GM20000 (cell line): ENCODE measurements at regions not wholly inside any gene's neighbourhood (a gene's known extent, or its start where the extent isn't known, plus 50 kb on each side); places are given as distances from the start of the nearest gene placed in this dataset.

ENCODE experiments used
- DNase-seq: peaks from one replicate; pipeline ENCODE4 v3.0.0; 2012; ENCODE audit warnings: low spot score
- TF ChIP-seq, protein P1 (sequence below): IDR thresholded peaks from 2 replicates; pipeline ENCODE4 v1.5.1; 2012; ENCODE audit warnings: mild to moderate bottlenecking, control low read depth; ENCODE audit errors: extremely low read depth, missing control alignments

DNA sequence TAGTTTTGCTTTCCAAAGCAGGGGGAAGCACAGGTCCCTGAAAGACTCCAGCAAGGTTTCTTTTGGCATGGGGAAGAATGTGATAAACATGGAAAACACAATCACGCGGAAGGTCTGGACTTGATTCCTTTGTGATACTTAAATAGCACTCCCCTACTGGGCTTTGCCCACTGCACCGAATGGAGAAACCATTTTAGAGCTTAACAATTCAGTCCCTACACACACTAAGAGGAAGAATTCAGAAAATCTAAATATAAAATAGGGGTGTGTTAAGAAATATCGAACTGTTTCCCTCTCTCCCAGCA is 71.4 kb upstream of the NHSL1 start:
- TF ChIP-seq, protein P1, sequence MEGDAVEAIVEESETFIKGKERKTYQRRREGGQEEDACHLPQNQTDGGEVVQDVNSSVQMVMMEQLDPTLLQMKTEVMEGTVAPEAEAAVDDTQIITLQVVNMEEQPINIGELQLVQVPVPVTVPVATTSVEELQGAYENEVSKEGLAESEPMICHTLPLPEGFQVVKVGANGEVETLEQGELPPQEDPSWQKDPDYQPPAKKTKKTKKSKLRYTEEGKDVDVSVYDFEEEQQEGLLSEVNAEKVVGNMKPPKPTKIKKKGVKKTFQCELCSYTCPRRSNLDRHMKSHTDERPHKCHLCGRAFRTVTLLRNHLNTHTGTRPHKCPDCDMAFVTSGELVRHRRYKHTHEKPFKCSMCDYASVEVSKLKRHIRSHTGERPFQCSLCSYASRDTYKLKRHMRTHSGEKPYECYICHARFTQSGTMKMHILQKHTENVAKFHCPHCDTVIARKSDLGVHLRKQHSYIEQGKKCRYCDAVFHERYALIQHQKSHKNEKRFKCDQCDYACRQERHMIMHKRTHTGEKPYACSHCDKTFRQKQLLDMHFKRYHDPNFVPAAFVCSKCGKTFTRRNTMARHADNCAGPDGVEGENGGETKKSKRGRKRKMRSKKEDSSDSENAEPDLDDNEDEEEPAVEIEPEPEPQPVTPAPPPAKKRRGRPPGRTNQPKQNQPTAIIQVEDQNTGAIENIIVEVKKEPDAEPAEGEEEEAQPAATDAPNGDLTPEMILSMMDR: no peak
- no peak for DNase-seq

DNA sequence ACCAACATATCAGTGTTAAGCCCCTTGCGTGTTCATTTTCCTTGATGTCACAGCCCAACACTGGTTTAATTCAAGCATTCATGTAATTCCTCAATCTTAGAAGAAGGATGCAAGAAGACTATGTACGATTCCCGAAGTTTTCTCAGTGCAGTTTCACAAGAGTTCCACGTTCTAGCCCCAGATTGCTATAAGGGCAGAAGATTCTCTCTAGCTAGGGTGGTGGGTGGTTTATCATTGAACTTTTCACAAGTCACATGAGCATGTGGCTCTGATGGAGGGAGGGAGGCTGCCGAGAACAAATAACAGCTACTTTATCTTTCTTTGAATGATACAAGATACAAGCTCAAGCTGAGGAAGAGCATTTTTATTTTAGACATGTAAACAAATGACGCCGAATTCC is 71.9 kb upstream of the NHSL1 start:
- DNase-seq: no peak

DNA sequence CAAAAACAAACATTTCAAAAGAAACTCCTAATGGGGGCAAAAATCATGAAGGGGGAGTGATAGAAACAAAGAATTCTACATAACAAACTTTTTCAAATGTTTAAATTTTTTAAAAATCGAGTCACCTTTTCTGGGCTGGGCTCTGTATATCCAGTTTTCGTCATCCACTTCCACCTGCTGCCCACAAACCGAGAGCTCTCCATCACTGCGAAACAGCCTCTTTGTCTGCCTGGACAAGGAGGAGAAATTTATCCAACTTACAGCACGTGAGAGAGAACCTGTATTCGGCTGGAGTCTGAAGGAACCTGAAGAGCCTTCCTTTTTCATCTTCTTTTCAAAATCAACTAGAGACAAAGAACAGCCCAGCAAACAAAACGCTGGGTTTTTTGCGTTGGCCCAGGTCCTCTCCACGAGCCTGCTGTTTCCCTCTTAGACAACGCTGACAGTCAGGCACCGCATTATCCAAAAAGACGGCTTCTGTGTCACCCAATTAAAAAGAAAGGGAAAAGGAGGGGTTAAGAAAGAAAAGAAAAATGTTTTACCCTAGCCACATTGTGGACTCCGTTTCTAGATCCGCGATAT is 72.4 kb upstream of the NHSL1 start:
- no peak for DNase-seq
- TF ChIP-seq, protein P1: no peak

More for the DNA sequence above, 71.9 kb upstream of the NHSL1 start:
- TF ChIP-seq, protein P1: no peak

DNA sequence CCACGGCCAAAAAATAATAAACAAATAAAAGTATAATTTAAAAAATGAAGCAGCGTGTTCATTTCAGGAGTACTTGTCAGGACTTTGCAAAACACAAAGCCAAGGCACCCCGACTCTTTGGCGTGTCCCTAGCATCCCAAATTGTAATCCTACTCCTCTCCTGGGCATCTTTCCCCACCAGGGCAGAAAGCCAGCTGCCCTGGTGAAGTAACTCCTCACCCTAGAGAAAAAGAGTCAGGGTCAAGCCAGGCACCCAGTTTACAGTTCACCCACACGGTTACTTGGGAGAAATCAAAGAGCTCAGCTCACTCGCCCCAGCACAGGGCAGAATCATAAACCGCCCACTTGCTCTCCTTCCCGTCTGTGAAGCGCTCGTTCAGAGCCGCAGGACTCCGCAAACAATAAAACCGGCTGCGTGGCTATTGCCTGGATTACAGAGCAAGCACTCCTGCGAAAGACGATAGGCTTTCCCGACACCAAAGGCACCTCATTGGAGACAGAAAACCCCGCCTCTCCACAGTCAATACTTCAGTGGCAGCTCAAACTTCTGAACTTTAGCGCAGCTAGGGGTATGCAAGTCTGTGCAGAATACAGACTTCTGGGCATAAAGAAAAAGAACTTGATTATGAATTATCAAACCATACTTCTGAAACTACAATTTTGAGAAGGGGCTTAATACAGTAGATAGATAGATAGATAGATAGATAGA is 73.0 kb upstream of the NHSL1 start:
- no peak for DNase-seq

DNA sequence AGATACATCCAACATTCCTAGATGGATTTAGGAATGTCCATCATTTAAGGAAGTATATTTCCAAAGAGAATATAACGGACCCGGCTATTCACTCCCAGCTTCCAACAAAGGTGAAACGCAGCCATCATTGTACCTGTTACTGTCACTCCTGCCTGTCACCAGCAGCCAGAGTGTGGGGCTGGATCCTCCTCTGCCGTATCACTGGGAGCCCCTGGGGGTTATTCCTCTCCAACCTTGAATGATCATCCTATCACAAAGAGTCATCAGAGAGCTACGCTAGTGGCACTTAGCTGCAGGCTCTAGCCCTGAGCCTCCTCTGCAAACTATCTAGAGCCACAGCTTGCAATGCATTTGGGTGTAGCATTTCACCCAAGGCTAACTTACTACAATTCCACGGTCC is 73.6 kb upstream of the NHSL1 start:
- no peak for DNase-seq

More for the DNA sequence above, 73.0 kb upstream of the NHSL1 start:
- TF ChIP-seq, protein P1: no peak

DNA sequence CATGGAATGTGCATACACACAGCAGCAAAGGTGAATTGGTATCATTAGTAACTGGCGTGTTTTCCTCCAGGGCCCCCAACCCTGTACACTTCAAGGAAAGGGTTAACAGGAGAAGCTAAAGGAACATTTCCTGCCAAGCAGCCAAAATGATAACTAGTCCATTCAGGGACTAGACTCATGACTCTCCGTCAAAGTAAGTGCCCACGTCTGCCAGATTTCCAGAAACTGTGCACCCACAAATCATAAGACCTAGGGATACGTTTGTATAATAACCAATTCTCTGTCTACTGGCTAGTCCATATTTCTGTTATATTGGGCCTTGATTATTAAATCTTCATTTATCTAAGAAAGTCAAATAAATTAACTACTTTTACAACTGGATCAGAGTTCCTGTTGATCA is 76.0 kb upstream of the NHSL1 start:
- TF ChIP-seq, protein P1: no peak
- DNase-seq: no peak

More for the DNA sequence above, 73.6 kb upstream of the NHSL1 start:
- TF ChIP-seq, protein P1: no peak

DNA sequence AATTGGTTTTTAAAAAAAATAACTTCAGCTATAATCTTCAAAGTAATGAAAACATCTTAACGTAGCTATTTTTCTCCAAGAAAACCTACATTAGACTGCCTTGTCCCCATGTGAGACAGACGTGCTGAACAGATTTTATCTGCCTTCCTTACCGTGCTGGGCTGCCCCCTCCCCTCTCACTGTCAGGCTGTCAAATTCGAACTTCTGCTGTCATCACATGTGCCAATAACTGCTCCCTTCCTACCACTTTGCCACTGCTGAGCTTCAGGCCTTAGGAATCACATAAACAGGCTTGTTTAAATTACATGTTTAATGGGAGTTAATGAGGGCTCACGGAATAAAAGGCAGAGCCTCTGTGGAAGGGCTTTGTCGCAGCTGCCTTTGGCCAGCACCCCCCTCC is 77.0 kb upstream of the NHSL1 start:
- TF ChIP-seq, protein P1: no peak
- DNase-seq: no peak
